Prostate gland (tissue), 2 donors: ENCODE measurements at regions not wholly inside any gene's neighbourhood (a gene's known extent, or its start where the extent isn't known, plus 50 kb on each side); places are given as distances from the start of the nearest gene placed in this dataset.

ENCODE experiments used
- DNase-seq: peaks from one replicate; pipeline ENCODE4 v3.0.0-alpha.2; 2019; ENCODE audit warnings: low spot score
- H3K27ac ChIP-seq, 2 donors: fragments of 200-600 bp; sonication (generic); 2 replicates each; pipeline ENCODE4 v1.5.1; 2017 to 2019
- H3K27me3 ChIP-seq: fragments of 200-600 bp; sonication (generic); replicated peaks from 2 replicates; pipeline ENCODE4 v1.5.1; 2019; ENCODE audit not compliant: insufficient read depth
- H3K36me3 ChIP-seq, 2 donors: fragments of 200-600 bp; sonication (generic); 1 replicate in 1 of 2; 2 replicates in 1 of 2; pipeline versions ENCODE4 v1.5.1 to v1.8.1; 2017 to 2019
- H3K4me1 ChIP-seq: fragments of 200-600 bp; sonication (generic); replicated peaks from 2 replicates; pipeline ENCODE4 v1.5.1; 2019
- H3K4me3 ChIP-seq, 2 donors: fragments of 200-600 bp; sonication (generic); 2 replicates each; pipeline ENCODE4 v1.5.1; 2017 to 2019
- H3K9me3 ChIP-seq: fragments of 200-600 bp; sonication (generic); 2 replicates; pipeline ENCODE4 v1.5.1; 2017
- CTCF ChIP-seq, 4 experiments: fragments of 200-600 bp in 2 of 4; fragments of 450-650 bp in 2 of 4; sonication (generic) in 2 of 4; IDR thresholded peaks; 1 replicate in 3 of 4; 2 replicates in 1 of 4; pipeline ENCODE4 v1.5.1; 2016 to 2019; ENCODE audit warnings: antibody characterized with exemption in 4 of 4, mild to moderate bottlenecking in 2 of 4, moderate library complexity in 2 of 4
- POLR2A ChIP-seq: fragments of 450-650 bp; IDR thresholded peaks from one replicate; pipeline ENCODE4 v1.6.1; 2016; ENCODE audit warnings: antibody characterized with exemption, mild to moderate bottlenecking
- POLR2AphosphoS5 ChIP-seq: sonication (generic); formaldehyde crosslinking; IDR thresholded peaks from one replicate; pipeline ENCODE4 v1.6.1; 2017; ENCODE audit warnings: antibody characterized with exemption
- WGBS: methylation state at CpG from one replicate; pipeline ENCODE4 v1.1.5; 2018; 5-methylcytosine and 5-hydroxymethylcytosine counted together
- intact Hi-C: fragments of 100-400 bp; cut with DNase I; formaldehyde crosslinking; loops from one replicate; pipeline ENCODE4 v1.14.2; 2022

GRCh38 chr2:195304310-195304709, 352.7 kb upstream of the SLC39A10 start:
- DNase-seq, result no peak
- no peaks in the 10 kb centered on the region for H3K36me3 ChIP-seq
- H3K27me3 ChIP-seq, result no peaks in the 10 kb centered on the region
- no peaks in the 10 kb centered on the region for H3K4me1 ChIP-seq
- no peaks in the 10 kb centered on the region for H3K9me3 ChIP-seq
- TF ChIP-seq CTCF (IDR thresholded peaks at IDR 0.05) (no peak), POLR2AphosphoS5 (no peak), POLR2A (no peak)
- 98% methylated on average over 5 of the region's 5 CpGs for WGBS
- H3K4me3 ChIP-seq, result no peak overlapping the region
- H3K27ac ChIP-seq, result no peak overlapping the region
- intact Hi-C loops, result no loop called here

DNA sequence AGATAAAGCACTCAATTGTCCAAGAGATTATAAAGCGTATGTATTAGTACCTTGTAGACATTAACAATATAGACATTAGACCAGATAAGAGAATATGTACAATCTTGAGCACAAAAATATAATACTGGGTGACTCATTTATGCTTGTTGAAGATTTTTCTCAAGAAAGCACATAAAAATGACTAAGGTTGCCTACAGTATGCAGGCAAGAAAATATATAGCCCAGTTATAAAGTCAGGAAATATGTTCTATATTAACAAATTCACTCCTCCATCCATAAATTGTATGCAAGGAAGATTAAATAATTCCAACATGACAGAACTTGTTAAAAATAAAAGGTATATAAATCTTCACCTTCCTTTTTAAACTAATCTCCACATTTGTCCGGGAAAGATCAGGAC, 356.4 kb upstream of the SLC39A10 start:
- H3K4me3 ChIP-seq, result no peak overlapping the region
- intact Hi-C loops, result no loop called here
- no peaks in the 10 kb centered on the region for H3K27me3 ChIP-seq
- H3K4me1 ChIP-seq, result no peaks in the 10 kb centered on the region
- H3K27ac ChIP-seq, result no peak overlapping the region
- DNase-seq, result no peak
- WGBS, result 64% methylated on average over 2 of the region's 2 CpGs
- TF ChIP-seq POLR2A (no peak), POLR2AphosphoS5 (no peak), CTCF (IDR thresholded peaks at IDR 0.05) (no peak)
- H3K9me3 ChIP-seq, result no peaks in the 10 kb centered on the region
- H3K36me3 ChIP-seq, result no peaks in the 10 kb centered on the region

- Histone ChIP-seq H3K9me3 (no peaks in the 10 kb centered on the region), H3K27me3 (no peaks in the 10 kb centered on the region), H3K27ac (no peak overlapping the region), H3K4me3 (no peak overlapping the region), H3K36me3 (no peaks in the 10 kb centered on the region), H3K4me1 (no peaks in the 10 kb centered on the region)
- TF ChIP-seq POLR2A (no peak), POLR2AphosphoS5 (no peak), CTCF (IDR thresholded peaks at IDR 0.05) (no peak)
- 76% methylated on average over 1 of the region's 1 CpG for WGBS
- intact Hi-C loops, result no loop called here
- no peak for DNase-seq
Observed at GRCh38 chr2:195299600-195299999, 357.4 kb upstream of the SLC39A10 start.

DNA sequence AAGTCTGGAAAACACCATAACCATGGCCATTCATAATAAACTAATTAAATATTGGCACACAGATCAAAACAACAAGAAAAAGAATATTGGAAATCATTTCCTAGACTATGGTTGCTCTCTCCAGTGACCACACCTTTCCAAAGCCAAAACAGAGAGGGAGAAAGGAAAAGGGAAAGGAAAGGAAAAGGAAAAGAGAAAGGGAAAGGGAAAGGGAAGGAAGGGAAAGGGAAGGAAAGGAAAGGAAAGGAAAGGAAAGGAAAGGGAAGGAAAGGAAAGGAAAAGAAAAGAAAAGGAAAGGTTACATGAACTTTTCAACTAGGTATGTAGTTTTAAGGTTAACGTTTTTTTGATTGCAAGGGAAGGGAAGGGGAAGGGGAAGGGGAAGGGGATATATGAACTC, 360.5 kb upstream of the SLC39A10 start:
- Histone ChIP-seq H3K9me3 (no peaks in the 10 kb centered on the region), H3K27me3 (no peaks in the 10 kb centered on the region), H3K4me3 (no peak overlapping the region), H3K4me1 (no peaks in the 10 kb centered on the region), H3K36me3 (no peaks in the 10 kb centered on the region), H3K27ac (no peak overlapping the region)
- WGBS, result 78% methylated on average over 1 of the region's 1 CpG
- intact Hi-C loops, result no loop called here
- TF ChIP-seq CTCF (IDR thresholded peaks at IDR 0.05) (no peak), POLR2AphosphoS5 (no peak), POLR2A (no peak)
- DNase-seq, result no peak

GRCh38 chr2:195289081-195289480, 367.9 kb upstream of the SLC39A10 start:
- no peak for DNase-seq
- H3K36me3 ChIP-seq, result no peaks in the 10 kb centered on the region
- H3K9me3 ChIP-seq, result no peaks in the 10 kb centered on the region
- H3K27me3 ChIP-seq, result no peaks in the 10 kb centered on the region
- no peak overlapping the region for H3K27ac ChIP-seq
- intact Hi-C loops, result no loop called here
- no peak overlapping the region for H3K4me3 ChIP-seq
- no peaks in the 10 kb centered on the region for H3K4me1 ChIP-seq
- no peak for TF ChIP-seq POLR2A
- TF ChIP-seq POLR2AphosphoS5, result no peak
- TF ChIP-seq CTCF (IDR thresholded peaks at IDR 0.05), result no peak
